Lung (tissue), 11 donors: ENCODE measurements at regions not wholly inside any gene's neighbourhood (a gene's known extent, or its start where the extent isn't known, plus 50 kb on each side); places are given as distances from the start of the nearest gene placed in this dataset.

Experiments used
- ATAC-seq: fragments of 200-7000 bp; cut with Tn5 transposase; one replicate; pipeline ENCODE4 v1.9.1; 2020; ENCODE audit warnings: moderate number of reproducible peaks; ENCODE audit not compliant: insufficient read depth, low FRiP score
- DNase-seq, 3 donors: peaks; one replicate each; pipeline ENCODE4 v3.0.0-alpha.2; 2013 to 2017
- H3K27ac ChIP-seq, 2 donors: one replicate each; pipeline ENCODE4 v1.5.1; 2013; ENCODE audit warnings: mild to moderate bottlenecking in 2 of 2, moderate library complexity in 2 of 2, control low read depth in 1 of 2, inconsistent platforms in 1 of 2, low read depth in 1 of 2, low read length in 1 of 2
- H3K27me3 ChIP-seq, 3 donors: one replicate each; pipeline ENCODE4 v1.5.1; 2013; ENCODE audit warnings: low read length in 2 of 3; ENCODE audit not compliant: control insufficient read depth in 3 of 3, insufficient read depth in 3 of 3
- H3K36me3 ChIP-seq, 4 donors: one replicate each; pipeline ENCODE4 v1.5.1; 2013; ENCODE audit warnings: low read length in 4 of 4, mild to moderate bottlenecking in 1 of 4, moderate library complexity in 1 of 4; ENCODE audit not compliant: control insufficient read depth in 4 of 4, insufficient read depth in 4 of 4
- H3K4me1 ChIP-seq, 5 donors: one replicate each; pipeline ENCODE4 v1.5.1; 2013; ENCODE audit warnings: low read length in 5 of 5, mild to moderate bottlenecking in 2 of 5, moderate library complexity in 1 of 5; ENCODE audit not compliant: control insufficient read depth in 5 of 5, insufficient read depth in 5 of 5
- H3K4me3 ChIP-seq: one replicate; pipeline ENCODE4 v1.5.1; 2013; ENCODE audit warnings: mild to moderate bottlenecking, control low read depth, moderate library complexity
- H3K9ac ChIP-seq, 2 donors: one replicate each; pipeline ENCODE4 v1.5.1; 2013; ENCODE audit warnings: low read length in 2 of 2, control low read depth in 1 of 2; ENCODE audit not compliant: insufficient read depth in 1 of 2
- H3K9me3 ChIP-seq, 4 donors: one replicate each; pipeline ENCODE4 v1.5.1; 2013; ENCODE audit warnings: low read length in 3 of 4, mild to moderate bottlenecking in 1 of 4, moderate library complexity in 1 of 4; ENCODE audit not compliant: control insufficient read depth in 4 of 4, insufficient read depth in 3 of 4
- WGBS, 2 donors: extraction: QIAGEN DNeasy Blood & Tissue Kit; methylation state at CpG; one replicate each; pipeline ENCODE4 v1.1.7; 2013; 5-methylcytosine and 5-hydroxymethylcytosine counted together
- TF ChIP-seq, protein P1 (sequence below): IDR thresholded peaks from 2 replicates; pipeline ENCODE4 v1.5.1; 2012; ENCODE audit warnings: mild to moderate bottlenecking; ENCODE audit errors: control extremely low read depth, extremely low read depth
- donor health status: control.
- donor health status: control.
- donor health status: Bipolar disorder and iron deficiency.
- donor health status: healthy.
- donor health status: DM: yes; HTN: yes; CAD: no.

DNA sequence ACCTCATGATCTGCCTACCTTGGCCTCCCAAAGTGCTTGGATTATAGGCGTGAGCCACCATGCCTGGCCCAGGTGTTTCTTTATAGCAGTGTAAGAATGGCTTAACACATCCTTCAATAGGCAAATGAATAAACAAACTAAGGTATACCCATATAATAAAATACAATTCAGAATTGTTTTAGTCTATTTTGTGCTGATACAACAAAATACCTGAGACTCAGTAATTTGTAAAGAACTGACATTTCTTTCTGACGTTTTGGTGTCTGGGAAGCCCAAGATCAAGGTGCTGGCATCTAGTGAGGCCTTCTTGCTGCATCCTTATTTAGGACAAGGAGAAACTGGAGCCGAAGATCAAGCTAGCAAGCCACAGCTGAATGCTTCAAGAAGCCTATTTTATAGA lies 1372.1 kb upstream of the DDX18 start:
- Histone ChIP-seq H3K9me3 (peaks cover 0 to 5% (median 3%) of the 10 kb centered on the region in 4 donors), H3K9ac (no peak overlapping the region), H3K4me3 (no peak overlapping the region), H3K27ac (no peak overlapping the region), H3K4me1 (no peaks in the 10 kb centered on the region), H3K36me3 (no peaks in the 10 kb centered on the region), H3K27me3 (no peaks in the 10 kb centered on the region)
- DNase-seq = no peak
- ATAC-seq = no peak
- TF ChIP-seq, protein P1, sequence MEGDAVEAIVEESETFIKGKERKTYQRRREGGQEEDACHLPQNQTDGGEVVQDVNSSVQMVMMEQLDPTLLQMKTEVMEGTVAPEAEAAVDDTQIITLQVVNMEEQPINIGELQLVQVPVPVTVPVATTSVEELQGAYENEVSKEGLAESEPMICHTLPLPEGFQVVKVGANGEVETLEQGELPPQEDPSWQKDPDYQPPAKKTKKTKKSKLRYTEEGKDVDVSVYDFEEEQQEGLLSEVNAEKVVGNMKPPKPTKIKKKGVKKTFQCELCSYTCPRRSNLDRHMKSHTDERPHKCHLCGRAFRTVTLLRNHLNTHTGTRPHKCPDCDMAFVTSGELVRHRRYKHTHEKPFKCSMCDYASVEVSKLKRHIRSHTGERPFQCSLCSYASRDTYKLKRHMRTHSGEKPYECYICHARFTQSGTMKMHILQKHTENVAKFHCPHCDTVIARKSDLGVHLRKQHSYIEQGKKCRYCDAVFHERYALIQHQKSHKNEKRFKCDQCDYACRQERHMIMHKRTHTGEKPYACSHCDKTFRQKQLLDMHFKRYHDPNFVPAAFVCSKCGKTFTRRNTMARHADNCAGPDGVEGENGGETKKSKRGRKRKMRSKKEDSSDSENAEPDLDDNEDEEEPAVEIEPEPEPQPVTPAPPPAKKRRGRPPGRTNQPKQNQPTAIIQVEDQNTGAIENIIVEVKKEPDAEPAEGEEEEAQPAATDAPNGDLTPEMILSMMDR = no peak
- WGBS, 2 donors = 68 to 84% methylated on average over 3 of the region's 3 CpGs

DNA sequence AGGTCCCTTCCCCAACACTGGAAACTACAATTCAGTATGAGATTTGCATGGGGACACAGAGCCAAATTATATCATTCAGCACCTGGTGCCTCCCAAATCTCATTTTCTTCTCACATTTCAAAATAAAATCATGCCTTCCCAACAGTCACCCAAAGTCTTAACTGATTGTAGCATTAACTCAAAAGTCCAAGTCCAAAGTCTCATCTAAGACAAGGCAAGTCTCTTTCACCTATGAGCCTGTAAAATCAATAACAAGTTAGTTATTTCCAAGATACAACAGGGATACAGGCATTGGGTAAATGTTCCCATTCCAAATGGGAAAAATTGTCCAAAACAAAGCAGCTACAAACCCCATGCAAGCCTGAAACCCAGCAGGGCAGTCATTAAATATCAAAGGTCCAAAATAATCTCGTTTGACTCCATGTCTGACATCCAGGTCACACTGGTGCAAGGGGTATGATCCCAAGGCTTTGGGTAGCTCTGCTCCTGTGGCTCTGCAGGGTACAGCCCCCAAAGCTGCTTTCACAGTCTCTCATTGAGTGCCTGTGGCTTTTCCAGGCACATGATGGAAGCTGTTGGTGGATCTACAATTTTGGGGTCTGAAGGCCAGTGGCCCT lies 1370.1 kb upstream of the DDX18 start:
- no peaks in the 10 kb centered on the region for H3K4me1 ChIP-seq
- no peaks in the 10 kb centered on the region for H3K27me3 ChIP-seq
- no peak overlapping the region for H3K9ac ChIP-seq
- H3K4me3 ChIP-seq = no peak overlapping the region
- ATAC-seq (no peak), DNase-seq (no peak)
- 46 to 65% methylated on average over 1 of the region's 1 CpG for WGBS, 2 donors
- TF ChIP-seq, protein P1 = no peak
- no peaks in the 10 kb centered on the region for H3K36me3 ChIP-seq
- H3K9me3 ChIP-seq = peaks cover 0 to 5% (median 3%) of the 10 kb centered on the region in 4 donors
- no peak overlapping the region for H3K27ac ChIP-seq

DNA sequence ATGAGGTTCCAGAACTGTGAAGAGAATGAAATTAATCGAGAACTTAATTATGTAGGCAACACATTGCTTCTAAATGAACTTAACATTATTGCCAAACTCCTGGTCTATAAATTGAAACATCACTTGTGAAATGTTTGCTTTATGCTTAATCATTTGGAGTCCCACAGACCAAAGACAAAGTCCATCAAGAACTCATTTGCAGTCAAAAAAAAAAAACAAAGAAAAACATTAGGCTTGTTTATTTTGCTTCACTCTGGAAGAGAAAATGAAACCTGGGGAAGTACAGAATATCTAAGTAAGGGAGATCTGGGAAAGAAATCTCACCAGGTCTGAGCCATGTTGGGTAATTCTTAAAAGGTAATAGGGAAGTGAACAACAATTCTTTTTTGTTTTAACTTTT lies 1363.5 kb upstream of the DDX18 start:
- Histone ChIP-seq H3K27ac (no peak overlapping the region), H3K9me3 (peaks cover 0 to 5% (median 2%) of the 10 kb centered on the region in 4 donors), H3K9ac (no peak overlapping the region), H3K4me1 (no peaks in the 10 kb centered on the region), H3K4me3 (no peak overlapping the region), H3K36me3 (no peaks in the 10 kb centered on the region), H3K27me3 (no peaks in the 10 kb centered on the region)
- no peak for DNase-seq
- 83 to 88% methylated on average over 1 of the region's 1 CpG for WGBS, 2 donors
- TF ChIP-seq, protein P1 = no peak
- no peak for ATAC-seq

DNA sequence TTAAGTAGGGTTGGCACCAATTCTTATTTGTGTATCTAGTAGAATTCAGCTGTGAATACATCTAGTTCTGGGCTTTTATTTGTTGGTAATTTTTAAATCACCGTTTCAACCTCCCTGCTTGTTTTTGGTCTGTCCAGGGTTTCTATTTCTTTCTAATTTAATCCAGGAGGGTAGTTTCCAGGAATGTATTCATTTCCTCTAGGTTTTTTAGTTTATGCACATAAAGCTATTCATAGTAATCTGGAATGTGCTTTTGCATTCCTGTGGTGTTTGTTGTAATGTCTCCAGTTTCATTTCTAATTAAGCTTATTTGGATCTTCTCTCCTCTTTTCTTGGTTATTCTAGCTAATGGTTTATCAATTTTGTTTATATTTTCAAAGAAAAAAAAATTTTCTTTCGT lies 1361.8 kb upstream of the DDX18 start:
- H3K27ac ChIP-seq = no peak overlapping the region
- no peaks in the 10 kb centered on the region for H3K36me3 ChIP-seq
- 61 to 66% methylated on average over 2 of the region's 2 CpGs for WGBS, 2 donors
- ATAC-seq (no peak), DNase-seq (no peak)
- peaks cover 0 to 12% (median 7%) of the 10 kb centered on the region in 4 donors for H3K9me3 ChIP-seq
- no peaks in the 10 kb centered on the region for H3K27me3 ChIP-seq
- H3K4me3 ChIP-seq = no peak overlapping the region
- no peaks in the 10 kb centered on the region for H3K4me1 ChIP-seq
- TF ChIP-seq, protein P1 = no peak
- H3K9ac ChIP-seq = no peak overlapping the region
